ENCODE measurements at regions not wholly inside any gene's neighbourhood (a gene's known extent, or its start where the extent isn't known, plus 50 kb on each side); places are given as distances from the start of the nearest gene placed in this dataset.
"Not testable (repeated sequence)": the region's sequence is repeated elsewhere in the genome, so short reads cannot be mapped to it uniquely, and the experiment has no call there.

DNA sequence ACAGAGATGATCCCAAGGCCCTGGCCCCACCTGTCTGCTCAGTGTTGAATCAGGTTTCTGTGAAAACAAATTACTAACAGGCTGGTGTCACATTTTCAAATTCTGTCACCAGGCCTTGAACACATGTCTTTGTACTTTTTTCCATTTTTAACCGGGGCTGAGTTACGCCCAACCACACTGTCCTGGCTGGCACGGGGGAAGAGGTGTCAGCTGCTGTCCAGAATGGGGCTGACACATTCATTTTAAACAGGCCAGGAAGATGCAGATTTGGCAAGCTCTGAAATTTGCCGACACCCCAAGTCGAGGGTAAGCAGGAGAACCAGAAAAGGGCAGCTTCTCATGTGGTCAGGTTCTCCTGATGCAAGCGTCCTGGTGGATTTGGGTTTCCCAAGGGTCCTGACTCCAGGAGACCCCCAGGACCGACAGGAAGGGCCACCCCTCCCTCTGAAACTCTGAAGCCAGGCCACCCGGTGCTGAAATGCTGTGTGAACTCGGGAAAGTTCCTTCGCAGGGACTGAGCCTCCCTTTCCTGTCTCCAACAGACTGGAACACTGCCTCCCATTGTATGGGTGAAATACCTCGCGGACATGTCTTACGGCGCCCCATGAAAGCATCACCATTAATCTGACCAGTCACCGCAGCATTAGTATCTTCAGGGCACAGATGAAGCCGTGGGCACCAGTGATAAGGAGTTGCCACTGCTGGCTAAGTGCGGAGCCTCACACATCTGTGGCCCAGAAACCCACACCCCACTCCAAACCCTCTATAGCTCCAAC lies 90.5 kb upstream of the METTL9 start:
- DNase-seq (peak in 2 of 3 donors; percentile 67 to 76), ATAC-seq (peak; percentile 22 to 41)
- H3K9me3 ChIP-seq (ENCODE audit: control insufficient read depth, low read length); H3K4me3 ChIP-seq (ENCODE audit: low read length); H3K27me3 ChIP-seq (ENCODE audit: control insufficient read depth, insufficient read depth): not testable (repeated sequence)
- peaks cover 32% of the 10 kb centered on the region for H3K4me1 ChIP-seq (ENCODE audit: control insufficient read depth, insufficient read depth, low read length)
- intact Hi-C loops (cut with DNase I) = loop anchor here in 1 of 4 donors (10.0 kb wide), 1 partner anchor 46 kb away; no protein-coding TSS in a partner anchor
- peak overlapping the region; percentile 71 for H3K27ac ChIP-seq (ENCODE audit: low read length)
- 44% methylated on average over 17 of the region's 17 CpGs for WGBS

DNA sequence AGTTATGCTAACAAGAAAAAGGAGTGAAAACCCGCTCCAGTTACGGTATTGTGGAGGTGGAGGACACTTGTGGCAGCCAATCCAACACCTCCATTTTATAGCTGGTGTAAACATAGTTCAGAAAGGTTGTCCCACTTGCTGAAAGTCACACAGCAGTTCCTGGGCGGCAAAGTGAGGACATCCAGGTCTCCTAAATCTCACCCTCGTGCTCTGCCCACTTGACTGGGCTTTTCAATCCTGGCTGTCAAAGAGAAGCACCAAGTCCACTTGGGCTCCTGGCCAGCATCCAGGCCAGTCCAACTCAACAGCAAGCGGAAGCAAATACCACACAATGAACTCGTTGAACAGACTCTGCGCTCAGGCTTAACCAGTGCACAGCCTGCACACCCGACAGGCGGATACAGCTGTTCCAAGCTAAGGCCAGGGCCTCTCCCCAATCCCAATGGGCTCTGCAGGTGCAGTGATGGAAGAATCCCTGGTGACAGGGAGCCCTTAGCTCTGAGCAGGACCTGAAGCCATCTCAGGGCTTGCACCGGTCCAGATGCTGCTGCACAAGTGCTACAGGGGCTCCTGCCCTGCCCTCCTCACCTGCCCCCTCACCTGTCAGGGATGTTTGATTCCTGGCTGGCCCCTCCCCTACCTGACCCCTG lies 89.8 kb upstream of the METTL9 start:
- Histone ChIP-seq H3K4me1 (ENCODE audit: control insufficient read depth, insufficient read depth, low read length) (peaks cover 33% of the 10 kb centered on the region), H3K27ac (ENCODE audit: low read length) (peak overlapping the region; percentile 91)
- intact Hi-C loops (cut with DNase I) = loop anchor here in 1 of 4 donors (10.0 kb wide), 1 partner anchor 45 kb away; no protein-coding TSS in a partner anchor
- DNase-seq (peak; percentile 37 to 75 (median 68)), ATAC-seq (peak; percentile 27 to 31)
- H3K4me3 ChIP-seq (ENCODE audit: low read length); H3K9me3 ChIP-seq (ENCODE audit: control insufficient read depth, low read length); H3K27me3 ChIP-seq (ENCODE audit: control insufficient read depth, insufficient read depth): not testable (repeated sequence)
- 61% methylated on average over 10 of the region's 10 CpGs for WGBS

DNA sequence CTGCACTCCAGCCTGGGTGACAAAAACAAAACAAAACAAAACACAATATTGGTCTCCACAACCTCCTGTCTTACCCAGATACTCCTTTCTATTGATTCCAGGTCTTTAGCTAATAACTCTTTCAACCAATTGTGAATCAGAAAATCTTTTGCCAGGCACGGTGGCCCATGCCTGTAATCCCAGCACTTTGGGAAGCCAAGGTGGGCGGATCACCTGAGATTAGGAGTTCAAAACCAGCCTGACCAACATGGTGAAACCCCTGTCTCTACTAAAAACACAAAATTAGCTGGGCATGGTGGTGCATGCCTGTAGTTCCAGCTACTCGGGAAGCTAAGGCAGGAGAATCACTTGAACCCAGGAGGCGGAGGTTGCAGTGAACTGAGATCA lies 88.5 kb upstream of the METTL9 start:
- H3K27me3 ChIP-seq (ENCODE audit: control insufficient read depth, insufficient read depth); H3K9me3 ChIP-seq (ENCODE audit: control insufficient read depth, low read length); ATAC-seq; DNase-seq; intact Hi-C loops (cut with DNase I); H3K4me3 ChIP-seq (ENCODE audit: low read length): not testable (repeated sequence)
- WGBS = 89% methylated on average over 4 of the region's 4 CpGs
- Histone ChIP-seq H3K4me1 (ENCODE audit: control insufficient read depth, insufficient read depth, low read length) (peaks cover 33% of the 10 kb centered on the region), H3K27ac (ENCODE audit: low read length) (peak overlapping the region; percentile 59)

- 55% methylated on average over 29 of the region's 29 CpGs for WGBS
- H3K27me3 ChIP-seq (ENCODE audit: control insufficient read depth, insufficient read depth); intact Hi-C loops (cut with DNase I); H3K9me3 ChIP-seq (ENCODE audit: control insufficient read depth, low read length); H3K4me3 ChIP-seq (ENCODE audit: low read length): not testable (repeated sequence)
- DNase-seq = peak; percentile 71 to 88 (median 88)
- peak; percentile 29 to 50 for ATAC-seq
- Histone ChIP-seq H3K4me1 (ENCODE audit: control insufficient read depth, insufficient read depth, low read length) (peaks cover 33% of the 10 kb centered on the region), H3K27ac (ENCODE audit: low read length) (peak overlapping the region; percentile 43)
These were observed 87.8 kb upstream of the METTL9 start for GRCh38 chr16:21511315-21512210.

- H3K9me3 ChIP-seq (ENCODE audit: control insufficient read depth, low read length); H3K27me3 ChIP-seq (ENCODE audit: control insufficient read depth, insufficient read depth); intact Hi-C loops (cut with DNase I); H3K4me3 ChIP-seq (ENCODE audit: low read length): not testable (repeated sequence)
- ATAC-seq = peak in 1 of 2 donors; percentile 3
- WGBS = 62% methylated on average over 20 of the region's 20 CpGs
- DNase-seq = peak; percentile 37 to 82 (median 76)
- Histone ChIP-seq H3K4me1 (ENCODE audit: control insufficient read depth, insufficient read depth, low read length) (peaks cover 30% of the 10 kb centered on the region), H3K27ac (ENCODE audit: low read length) (peak overlapping the region; percentile 83)
These were observed 86.8 kb upstream of the METTL9 start for GRCh38 chr16:21512280-21513192.

DNA sequence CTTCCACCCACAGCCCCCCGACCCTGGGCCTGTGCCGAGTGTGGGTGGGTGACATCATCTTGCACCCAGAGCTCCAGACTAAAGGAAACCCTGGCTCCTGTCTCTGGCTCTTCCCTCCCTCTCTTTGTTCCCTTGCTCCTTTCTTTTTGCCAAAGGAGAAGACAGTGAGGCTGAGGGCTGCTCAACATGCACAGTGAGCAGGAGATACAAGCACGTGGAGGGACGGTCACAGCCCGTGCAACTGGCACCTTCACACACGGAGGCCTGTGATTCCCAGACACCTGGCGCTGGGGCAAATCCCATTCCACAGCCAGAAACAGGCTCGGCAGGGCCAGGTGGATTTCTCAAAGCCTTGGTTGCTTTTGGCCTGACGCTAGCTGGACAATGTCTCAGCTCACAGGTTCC lies 86.0 kb upstream of the METTL9 start:
- Histone ChIP-seq H3K27ac (ENCODE audit: low read length) (peak overlapping the region; percentile 9), H3K4me1 (ENCODE audit: control insufficient read depth, insufficient read depth, low read length) (peaks cover 27% of the 10 kb centered on the region)
- H3K9me3 ChIP-seq (ENCODE audit: control insufficient read depth, low read length); intact Hi-C loops (cut with DNase I); H3K4me3 ChIP-seq (ENCODE audit: low read length); H3K27me3 ChIP-seq (ENCODE audit: control insufficient read depth, insufficient read depth): not testable (repeated sequence)
- ATAC-seq (peak in 1 of 2 donors; percentile 0), DNase-seq (peak; percentile 27 to 73 (median 70))
- WGBS = 39% methylated on average over 9 of the region's 9 CpGs

GRCh38 chr16:21513812-21514473 lies 85.4 kb upstream of the METTL9 start:
- Histone ChIP-seq H3K4me1 (ENCODE audit: control insufficient read depth, insufficient read depth, low read length) (peaks cover 27% of the 10 kb centered on the region), H3K27ac (ENCODE audit: low read length) (peak overlapping the region; percentile 9)
- intact Hi-C loops (cut with DNase I); H3K27me3 ChIP-seq (ENCODE audit: control insufficient read depth, insufficient read depth); H3K9me3 ChIP-seq (ENCODE audit: control insufficient read depth, low read length); H3K4me3 ChIP-seq (ENCODE audit: low read length): not testable (repeated sequence)
- DNase-seq (peak; percentile 73 to 91 (median 89)), ATAC-seq (peak; percentile 19 to 37)
- 50% methylated on average over 18 of the region's 18 CpGs for WGBS

DNA sequence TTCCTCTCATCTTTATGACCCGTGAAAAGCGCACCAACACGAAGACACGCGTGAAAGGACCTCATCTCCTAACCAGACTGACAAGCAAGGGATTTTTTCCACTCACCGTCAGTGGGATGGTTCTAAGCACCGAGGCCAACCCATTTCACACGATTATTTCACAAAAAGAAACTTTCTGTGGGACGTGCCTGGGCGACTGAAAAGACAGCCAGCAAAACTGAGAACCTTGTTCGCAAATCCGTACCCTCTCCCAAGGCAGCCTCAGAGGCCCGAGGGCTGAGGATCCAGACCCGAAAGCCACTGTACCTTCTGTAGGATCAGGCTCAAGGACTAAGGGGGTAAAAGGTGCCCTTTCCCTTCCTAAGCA lies 84.9 kb upstream of the METTL9 start:
- ATAC-seq; H3K27me3 ChIP-seq (ENCODE audit: control insufficient read depth, insufficient read depth); H3K4me3 ChIP-seq (ENCODE audit: low read length); H3K9me3 ChIP-seq (ENCODE audit: control insufficient read depth, low read length); intact Hi-C loops (cut with DNase I): not testable (repeated sequence)
- 63% methylated on average over 14 of the region's 14 CpGs for WGBS
- Histone ChIP-seq H3K27ac (ENCODE audit: low read length) (peak overlapping the region; percentile 9), H3K4me1 (ENCODE audit: control insufficient read depth, insufficient read depth, low read length) (peaks cover 25% of the 10 kb centered on the region)
- DNase-seq = peak in 1 of 3 donors; percentile 54

- intact Hi-C loops (cut with DNase I); H3K9me3 ChIP-seq (ENCODE audit: control insufficient read depth, low read length); H3K27me3 ChIP-seq (ENCODE audit: control insufficient read depth, insufficient read depth); H3K4me3 ChIP-seq (ENCODE audit: low read length); DNase-seq; ATAC-seq; H3K27ac ChIP-seq (ENCODE audit: low read length): not testable (repeated sequence)
- H3K4me1 ChIP-seq (ENCODE audit: control insufficient read depth, insufficient read depth, low read length) = peaks cover 14% of the 10 kb centered on the region
- WGBS = 52% methylated on average over 8 of the region's 9 CpGs
These were observed 82.7 kb upstream of the METTL9 start for GRCh38 chr16:21516705-21517040.

DNA sequence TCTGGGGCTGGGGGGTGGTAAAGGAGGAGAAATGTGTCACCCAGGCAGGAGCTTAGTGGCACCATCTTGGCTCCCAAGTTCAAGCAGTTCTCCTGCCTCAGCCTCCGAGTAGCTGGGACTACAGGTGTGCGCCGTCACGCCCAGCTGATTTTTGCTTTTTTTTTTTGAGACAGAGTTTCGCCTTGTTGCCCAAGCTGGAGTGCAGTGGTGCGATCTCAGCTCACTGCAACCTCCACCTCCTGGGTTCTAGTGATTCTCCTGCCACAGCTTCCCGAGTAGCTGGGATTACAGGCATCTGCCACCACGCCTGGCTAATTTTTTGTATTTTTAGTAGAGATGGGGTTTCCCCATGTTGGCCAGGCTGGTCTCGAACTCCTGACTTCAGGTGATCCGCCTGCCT lies 82.1 kb upstream of the METTL9 start:
- H3K4me1 ChIP-seq (ENCODE audit: control insufficient read depth, insufficient read depth, low read length) = peaks cover 11% of the 10 kb centered on the region
- WGBS = 86% methylated on average over 10 of the region's 10 CpGs
- intact Hi-C loops (cut with DNase I); H3K27me3 ChIP-seq (ENCODE audit: control insufficient read depth, insufficient read depth); ATAC-seq; H3K4me3 ChIP-seq (ENCODE audit: low read length); H3K9me3 ChIP-seq (ENCODE audit: control insufficient read depth, low read length); H3K27ac ChIP-seq (ENCODE audit: low read length); DNase-seq: not testable (repeated sequence)
